Stimulated activated CD8-positive, alpha-beta memory T cell treated with anti-CD3 and anti-CD28 coated beads, Interleukin-15, amount 100 ng/mL, for 48 hours (primary cell): ENCODE measurements at regions not wholly inside any gene's neighbourhood (a gene's known extent, or its start where the extent isn't known, plus 50 kb on each side); places are given as distances from the start of the nearest gene placed in this dataset.
"Not testable (repeated sequence)": the region's sequence is repeated elsewhere in the genome, so short reads cannot be mapped to it uniquely, and the experiment has no call there.

Experiments used
- DNase-seq, 2 donors: peaks; one replicate each; pipeline ENCODE4 v3.0.0-alpha.2; 2020; ENCODE audit warnings: low read depth in 2 of 2

DNA sequence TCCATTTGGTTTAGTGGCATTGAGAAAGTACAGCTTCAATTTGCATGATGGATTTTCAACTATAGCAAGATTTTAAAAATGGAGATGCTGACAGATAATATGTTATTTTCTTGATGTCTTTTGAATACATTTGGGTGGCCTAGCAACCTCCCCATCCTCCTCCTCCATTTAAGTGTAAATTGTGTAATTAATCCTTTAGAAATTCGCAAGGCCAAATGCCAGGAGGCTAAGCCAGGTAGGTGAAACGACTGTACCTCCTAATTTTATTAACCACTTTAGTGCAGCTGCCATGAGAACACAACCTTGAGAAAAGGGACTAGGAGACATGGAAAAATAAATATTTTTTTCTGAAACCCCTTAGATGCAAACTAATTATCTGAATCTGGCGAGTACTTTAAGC is 248.8 kb downstream of the MRPS30 start:
- DNase-seq: no peak

GRCh38 chr5:45060724-45061123 is 252.0 kb downstream of the MRPS30 start:
- no peak for DNase-seq

DNA sequence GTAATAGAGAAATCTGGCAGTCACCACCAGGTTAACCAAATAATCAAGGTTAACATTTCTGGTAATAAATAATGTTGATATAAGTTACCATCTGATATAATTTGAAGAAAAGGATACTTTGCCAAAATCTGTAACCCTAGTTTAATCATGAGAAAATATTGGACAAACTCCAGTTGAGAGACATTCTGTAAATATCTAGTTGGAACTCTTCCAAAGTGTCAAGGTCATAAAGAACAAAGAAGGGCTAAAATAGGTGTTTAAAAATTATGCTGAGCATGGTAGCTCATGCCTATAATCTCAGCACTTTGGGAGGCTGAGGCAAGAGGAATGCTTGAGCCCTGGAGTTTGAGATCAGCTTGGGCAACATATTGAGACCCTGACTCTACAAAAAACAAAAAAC is 253.3 kb downstream of the MRPS30 start:
- DNase-seq: no peak

GRCh38 chr5:45081082-45081481 is 272.3 kb downstream of the MRPS30 start:
- DNase-seq: no peak

DNA sequence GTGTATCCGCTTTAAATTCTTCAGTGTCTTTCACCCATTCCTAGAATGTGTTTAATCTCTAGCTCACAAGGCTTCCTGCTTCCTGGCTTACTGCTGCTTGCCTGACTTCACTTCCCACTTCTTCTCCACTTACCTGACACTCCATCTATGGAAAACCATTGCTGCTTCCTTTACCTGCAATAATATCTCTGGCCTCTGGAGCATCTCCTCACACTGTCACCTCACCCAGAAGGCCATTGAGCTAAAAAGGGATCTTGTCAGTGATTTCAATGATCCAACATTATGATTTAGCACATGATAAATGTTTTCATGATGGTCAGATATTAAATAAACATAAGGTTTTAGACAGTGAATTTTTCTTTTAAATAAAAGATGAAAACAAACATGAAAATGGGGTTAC is 281.1 kb downstream of the MRPS30 start:
- DNase-seq: no peak

GRCh38 chr5:45093377-45093776 is 284.6 kb downstream of the MRPS30 start:
- no peak for DNase-seq

- DNase-seq: no peak
These were observed 286.2 kb downstream of the MRPS30 start for GRCh38 chr5:45094876-45095440.

- no peak for DNase-seq
These were observed 289.7 kb downstream of the MRPS30 start for GRCh38 chr5:45098483-45098882.

GRCh38 chr5:45101146-45101545 is 292.4 kb downstream of the MRPS30 start:
- no peak for DNase-seq

GRCh38 chr5:45105491-45105994 is 296.8 kb downstream of the MRPS30 start:
- DNase-seq: no peak

GRCh38 chr5:45109062-45109461 is 300.3 kb downstream of the MRPS30 start:
- DNase-seq: no peak

GRCh38 chr5:45109636-45110035 is 300.9 kb downstream of the MRPS30 start:
- no peak for DNase-seq

DNA sequence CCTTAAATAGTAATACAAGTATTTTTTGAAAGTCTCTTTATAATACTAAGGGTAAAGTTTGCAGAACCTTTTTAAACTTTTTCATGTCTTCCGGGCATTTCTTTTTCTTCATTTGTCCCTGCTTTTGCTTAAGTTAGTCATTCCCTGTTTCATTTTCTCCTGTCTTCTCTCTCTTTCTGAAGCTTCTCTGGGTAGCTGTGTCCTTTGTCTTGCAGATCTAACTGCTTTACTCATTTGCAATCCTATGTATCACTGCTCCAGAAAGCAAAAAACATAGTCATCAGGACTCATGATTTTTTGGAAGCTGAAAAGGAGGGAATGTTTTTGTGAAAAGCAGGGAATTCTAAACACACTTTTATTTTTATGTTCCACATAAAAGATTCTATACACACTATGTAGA is 301.7 kb downstream of the MRPS30 start:
- DNase-seq: no peak

DNA sequence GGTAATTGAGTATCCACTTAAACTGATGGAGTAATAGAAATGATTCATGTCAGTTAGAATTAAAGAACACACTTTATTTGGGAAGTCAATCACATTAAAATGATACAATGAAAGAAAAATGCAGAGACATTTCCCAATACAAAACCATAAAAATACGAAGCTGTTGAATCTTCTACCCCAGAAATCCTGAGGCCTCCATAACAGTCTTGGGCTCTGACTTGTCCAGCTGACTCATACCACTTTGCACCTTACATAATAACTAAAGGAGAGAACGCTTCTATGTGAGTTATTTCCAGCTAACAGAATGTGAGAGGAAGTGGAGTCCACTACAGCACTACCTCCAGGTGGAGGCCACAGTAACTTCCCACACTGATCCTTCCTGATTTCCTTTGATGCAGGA is 305.0 kb downstream of the MRPS30 start:
- no peak for DNase-seq

- no peak for DNase-seq
These were observed 324.2 kb downstream of the MRPS30 start for GRCh38 chr5:45132972-45133371.

- no peak for DNase-seq
These were observed 354.2 kb downstream of the MRPS30 start for GRCh38 chr5:45162974-45163373.

GRCh38 chr5:45171563-45171962 is 362.8 kb downstream of the MRPS30 start:
- no peak for DNase-seq

DNA sequence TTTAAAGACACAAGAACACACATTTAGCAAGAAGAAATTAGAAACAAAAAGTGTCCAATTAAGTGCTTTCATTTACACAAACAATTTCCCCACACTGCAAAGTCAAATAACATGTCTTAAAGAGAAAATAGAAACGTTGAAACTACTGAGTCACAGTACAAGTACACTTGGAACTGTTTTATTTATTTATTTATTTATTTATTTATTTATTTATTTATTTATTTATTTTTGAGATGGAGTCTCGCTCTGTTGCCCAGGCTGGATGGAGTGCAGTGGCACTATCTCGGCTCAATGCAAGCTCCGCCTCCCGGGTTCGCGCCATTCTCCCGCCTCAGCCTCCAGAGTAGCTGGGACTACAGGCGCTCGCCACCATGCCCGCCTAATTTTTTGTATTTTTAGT is 363.9 kb downstream of the MRPS30 start:
- not testable (repeated sequence) for DNase-seq

DNA sequence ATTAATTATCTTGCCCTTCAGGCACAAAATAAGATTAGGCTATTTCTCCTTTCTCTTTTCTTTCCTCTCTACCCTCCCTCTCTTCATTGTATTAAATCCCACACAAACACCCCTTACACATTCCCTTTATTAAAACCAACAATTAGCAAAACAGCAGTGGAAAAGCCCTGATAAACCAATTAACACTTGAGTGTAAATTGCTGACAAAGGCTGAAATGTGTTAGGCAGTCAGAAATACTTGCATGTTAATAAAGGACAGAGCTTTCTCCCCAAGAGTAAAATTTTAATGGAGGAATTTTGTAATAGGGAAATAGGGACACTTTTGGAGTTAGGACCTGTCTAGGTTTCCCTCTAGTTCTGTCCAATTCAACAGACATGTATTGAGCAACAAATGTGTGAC is 370.9 kb downstream of the MRPS30 start:
- no peak for DNase-seq

- DNase-seq: no peak
These were observed 380.3 kb downstream of the MRPS30 start for GRCh38 chr5:45189042-45189441.

DNA sequence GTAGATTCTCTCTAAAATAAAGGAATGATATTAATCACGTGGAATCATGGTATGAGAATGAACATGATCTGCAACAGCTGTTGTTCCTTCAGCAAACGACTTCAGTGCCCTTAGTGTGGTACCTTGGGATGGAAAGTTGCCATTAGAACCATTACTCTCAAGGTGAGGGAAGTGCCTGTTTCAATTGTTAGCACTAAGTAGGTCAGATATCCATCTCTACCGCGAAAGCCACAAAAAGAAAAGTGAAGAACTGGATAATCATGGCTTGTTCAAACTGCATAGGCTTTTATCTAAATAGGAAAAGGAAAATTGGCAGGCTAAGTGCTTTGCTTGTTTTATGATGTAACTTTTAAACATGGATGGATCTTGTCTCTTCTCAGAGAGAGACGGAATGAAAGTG is 380.7 kb downstream of the MRPS30 start:
- DNase-seq: no peak

DNA sequence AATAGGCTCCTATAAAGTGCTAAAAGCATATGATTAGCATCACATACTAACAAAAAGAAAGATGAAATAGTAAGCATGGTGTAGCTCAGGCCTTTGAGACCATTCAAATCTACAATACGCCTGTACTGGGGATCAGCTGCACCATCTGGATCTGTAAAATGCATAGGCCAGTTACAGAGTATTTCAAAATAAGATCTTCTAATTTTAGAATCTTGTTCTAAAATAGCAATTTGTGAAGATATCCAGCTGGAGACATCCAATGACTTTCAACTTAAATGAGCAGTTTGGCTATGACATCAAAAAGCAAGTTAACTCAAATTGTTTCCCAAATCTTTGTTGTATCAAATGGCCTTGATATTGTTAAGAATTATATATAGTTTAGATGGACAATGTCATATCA is 386.3 kb downstream of the MRPS30 start:
- DNase-seq: no peak
